Heart right ventricle (tissue), 16 donors: ENCODE measurements at regions not wholly inside any gene's neighbourhood (a gene's known extent, or its start where the extent isn't known, plus 50 kb on each side); places are given as distances from the start of the nearest gene placed in this dataset.
"Not testable (repeated sequence)": the region's sequence is repeated elsewhere in the genome, so short reads cannot be mapped to it uniquely, and the experiment has no call there.

Source experiments
- ATAC-seq, 8 donors: fragments of 200-7000 bp; cut with Tn5 transposase; one replicate each; pipeline ENCODE4 v1.9.1; 2020; ENCODE audit warnings: mild to moderate bottlenecking in 8 of 8, moderate library complexity in 8 of 8, moderate number of reproducible peaks in 1 of 8
- DNase-seq, 2 donors: peaks; one replicate each; pipeline ENCODE4 v3.0.0-alpha.2; 2020
- H3K27ac ChIP-seq, 10 donors: fragments of 200-600 bp; sonication (generic) in 2 of 10; one replicate each; pipeline versions ENCODE4 v1.5.0 to v1.8.0; 2020 to 2022; ENCODE audit warnings: mild to moderate bottlenecking in 3 of 10
- H3K27me3 ChIP-seq, 7 donors: fragments of 200-600 bp; one replicate each; pipeline ENCODE4 v1.8.0; 2021 to 2022; ENCODE audit warnings: mild to moderate bottlenecking in 2 of 7
- H3K36me3 ChIP-seq, 9 donors: fragments of 200-600 bp; sonication (generic) in 1 of 9; one replicate each; pipeline versions ENCODE4 v1.5.0 to v1.8.0; 2020 to 2022; ENCODE audit warnings: mild to moderate bottlenecking in 2 of 9
- H3K4me1 ChIP-seq, 9 donors: fragments of 200-600 bp; sonication (generic) in 1 of 9; one replicate each; pipeline versions ENCODE4 v1.5.0 to v1.8.0; 2020 to 2022; ENCODE audit warnings: mild to moderate bottlenecking in 4 of 9
- H3K4me3 ChIP-seq, 10 donors: fragments of 200-600 bp; sonication (generic) in 2 of 10; one replicate each; pipeline versions ENCODE4 v1.5.0 to v1.8.0; 2020 to 2022; ENCODE audit warnings: mild to moderate bottlenecking in 7 of 10, moderate library complexity in 2 of 10
- H3K9me3 ChIP-seq, 11 donors: fragments of 200-600 bp in 10 of 11; sonication (generic) in 2 of 11; one replicate each; pipeline versions ENCODE4 v1.5.0 to v1.8.0; 2013 to 2022; ENCODE audit warnings: mild to moderate bottlenecking in 2 of 11, control low read depth in 1 of 11, moderate library complexity in 1 of 11
- WGBS, 2 donors: extraction: QIAGEN DNeasy Blood & Tissue Kit; methylation state at CpG; one replicate each; pipeline ENCODE4 v1.1.7; 2013; ENCODE audit warnings: inconsistent platforms in 1 of 2; 5-methylcytosine and 5-hydroxymethylcytosine counted together
- intact Hi-C, 10 donors: fragments of 100-400 bp; cut with DNase I; formaldehyde crosslinking; loops; one replicate each; pipeline versions ENCODE4 v1.11.1 to v1.14.2; 2022
- TF ChIP-seq, protein P1 (sequence below), 9 donors: fragments of 200-600 bp; sonication (generic) in 2 of 9; IDR thresholded peaks; one replicate each; pipeline versions ENCODE4 v1.5.0 to v1.8.0; 2021 to 2022; ENCODE audit warnings: antibody characterized with exemption in 9 of 9, mild to moderate bottlenecking in 5 of 9, moderate library complexity in 1 of 9
- donor health status: Arrhythmogenic right ventricular cardiomyopathy.
- donor health status: ischemic (EF 13 %, LVEDD 7.1; RV severe dilation, severe dysfunction).
- donor health status: healthy with polysubstance abuse.
- donor health status: DM: no; HTN: yes; CAD: no.
- donor health status: DM: no; HTN: no; CAD: no.
- donor health status: ischemic (EF 25% LVEDD 6.9; RV normal size, moderate dysfunction).
- donor health status: ischemic (EF 25% LVEDD 5.7; RV mildly dilated, moderate dysfunction).
- donor health status: healthy.
- donor health status: DM: yes; HTN: yes; CAD: no.
- donor health status: Ischemic cardiomyopathy.
- donor health status: ischemic (EF 35%, LVEDD 5.7; RV mildly dilated, moderate dysfunction).
- donor health status: nonischemic (EF 11% LVEDD 7.7; RV severe dilation, severe dysfunction).
- donor health status: DM: yes; HTN: yes; CAD: no.
- donor health status: PGD.
- donor health status: ischemic (EF 29% LVEDD 5.4; RV normal size, mild dysfunction).
- donor health status: nonischemic (EF 23%, LVEDD 6.1; RV moderate dilation, normal function).

DNA sequence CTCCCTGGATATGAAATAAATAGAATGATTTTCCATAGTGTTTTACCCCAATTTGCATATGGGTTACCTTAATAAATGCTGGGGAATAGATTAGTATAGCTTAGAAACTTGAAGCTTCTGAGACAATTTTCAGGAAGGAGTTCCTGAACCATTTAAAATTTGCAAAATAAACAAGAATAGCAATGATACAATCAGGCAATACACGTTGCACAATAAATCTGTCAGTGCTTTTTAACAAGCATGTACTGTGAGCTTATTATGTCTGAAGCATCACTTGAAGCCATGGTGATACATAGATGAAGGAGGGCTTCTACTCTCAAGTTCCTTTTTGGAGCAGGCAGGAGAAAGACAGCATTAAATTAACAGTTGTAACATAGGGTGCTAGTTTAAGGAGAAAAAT lies 84.2 kb upstream of the WDFY3 start:
- Histone ChIP-seq H3K4me1 (no peaks in the 10 kb centered on the region), H3K27ac (no peak overlapping the region), H3K27me3 (no peaks in the 10 kb centered on the region), H3K36me3 (no peaks in the 10 kb centered on the region), H3K9me3 (peaks cover 0 to 35% (median 0%) of the 10 kb centered on the region in 11 donors), H3K4me3 (no peak overlapping the region)
- WGBS, 2 donors: 44 to 55% methylated on average over 1 of the region's 1 CpG
- TF ChIP-seq, protein P1, sequence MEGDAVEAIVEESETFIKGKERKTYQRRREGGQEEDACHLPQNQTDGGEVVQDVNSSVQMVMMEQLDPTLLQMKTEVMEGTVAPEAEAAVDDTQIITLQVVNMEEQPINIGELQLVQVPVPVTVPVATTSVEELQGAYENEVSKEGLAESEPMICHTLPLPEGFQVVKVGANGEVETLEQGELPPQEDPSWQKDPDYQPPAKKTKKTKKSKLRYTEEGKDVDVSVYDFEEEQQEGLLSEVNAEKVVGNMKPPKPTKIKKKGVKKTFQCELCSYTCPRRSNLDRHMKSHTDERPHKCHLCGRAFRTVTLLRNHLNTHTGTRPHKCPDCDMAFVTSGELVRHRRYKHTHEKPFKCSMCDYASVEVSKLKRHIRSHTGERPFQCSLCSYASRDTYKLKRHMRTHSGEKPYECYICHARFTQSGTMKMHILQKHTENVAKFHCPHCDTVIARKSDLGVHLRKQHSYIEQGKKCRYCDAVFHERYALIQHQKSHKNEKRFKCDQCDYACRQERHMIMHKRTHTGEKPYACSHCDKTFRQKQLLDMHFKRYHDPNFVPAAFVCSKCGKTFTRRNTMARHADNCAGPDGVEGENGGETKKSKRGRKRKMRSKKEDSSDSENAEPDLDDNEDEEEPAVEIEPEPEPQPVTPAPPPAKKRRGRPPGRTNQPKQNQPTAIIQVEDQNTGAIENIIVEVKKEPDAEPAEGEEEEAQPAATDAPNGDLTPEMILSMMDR (IDR thresholded peaks at IDR 0.05): no peak
- DNase-seq (no peak), ATAC-seq (no peak)
- intact Hi-C loops: no loop called here

DNA sequence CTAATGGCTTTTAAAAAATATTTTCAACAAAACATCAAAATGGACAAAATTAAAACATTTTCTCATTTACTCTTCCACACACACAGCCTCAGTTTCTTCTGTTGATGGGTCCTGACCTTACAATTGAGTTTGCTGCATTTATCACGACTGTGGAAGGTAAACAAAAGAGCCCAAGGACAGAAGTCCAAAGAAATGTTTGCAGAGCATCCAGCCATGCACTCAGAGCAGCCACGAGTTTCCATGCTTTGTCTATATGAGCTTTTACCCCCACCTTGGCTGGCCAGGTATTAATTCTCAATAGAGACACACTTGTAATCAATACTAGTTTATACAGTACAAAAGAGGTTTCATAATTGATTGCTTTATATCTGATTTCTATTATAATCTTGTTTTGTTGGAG lies 85.0 kb upstream of the WDFY3 start:
- WGBS, 2 donors: 33 to 34% methylated on average over 2 of the region's 2 CpGs
- H3K9me3 ChIP-seq: peaks cover 0 to 28% (median 0%) of the 10 kb centered on the region in 11 donors
- TF ChIP-seq, protein P1 (IDR thresholded peaks at IDR 0.05): no peak
- no peak for ATAC-seq
- no peak for DNase-seq
- H3K27me3 ChIP-seq: no peaks in the 10 kb centered on the region
- H3K4me1 ChIP-seq: no peaks in the 10 kb centered on the region
- intact Hi-C loops: no loop called here
- H3K36me3 ChIP-seq: no peaks in the 10 kb centered on the region
- no peak overlapping the region for H3K27ac ChIP-seq
- no peak overlapping the region for H3K4me3 ChIP-seq

DNA sequence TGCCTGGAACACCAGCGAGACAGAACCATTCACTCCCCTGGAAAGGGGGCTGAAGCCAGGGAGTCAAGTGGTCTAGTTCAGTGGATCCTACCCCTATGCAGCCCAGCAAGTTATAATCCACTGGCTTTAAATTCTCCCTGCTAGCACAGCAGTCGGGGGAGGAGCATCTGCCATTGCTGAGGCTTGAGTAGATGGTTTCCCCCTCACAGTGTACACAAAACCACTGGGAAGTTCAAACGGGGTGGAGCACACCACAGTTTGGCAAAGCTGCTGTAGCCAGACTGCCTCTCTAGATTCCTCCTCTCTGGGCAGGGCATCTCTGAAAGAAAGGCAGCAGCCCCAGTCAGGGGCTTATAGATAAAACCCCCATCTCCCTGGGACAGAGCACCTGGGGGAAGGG lies 88.4 kb upstream of the WDFY3 start:
- H3K4me3 ChIP-seq, H3K4me1 ChIP-seq, intact Hi-C loops, H3K9me3 ChIP-seq, H3K36me3 ChIP-seq, DNase-seq, H3K27ac ChIP-seq, H3K27me3 ChIP-seq, ATAC-seq: not testable (repeated sequence)
- 75 to 78% methylated on average over 3 of the region's 3 CpGs for WGBS, 2 donors

DNA sequence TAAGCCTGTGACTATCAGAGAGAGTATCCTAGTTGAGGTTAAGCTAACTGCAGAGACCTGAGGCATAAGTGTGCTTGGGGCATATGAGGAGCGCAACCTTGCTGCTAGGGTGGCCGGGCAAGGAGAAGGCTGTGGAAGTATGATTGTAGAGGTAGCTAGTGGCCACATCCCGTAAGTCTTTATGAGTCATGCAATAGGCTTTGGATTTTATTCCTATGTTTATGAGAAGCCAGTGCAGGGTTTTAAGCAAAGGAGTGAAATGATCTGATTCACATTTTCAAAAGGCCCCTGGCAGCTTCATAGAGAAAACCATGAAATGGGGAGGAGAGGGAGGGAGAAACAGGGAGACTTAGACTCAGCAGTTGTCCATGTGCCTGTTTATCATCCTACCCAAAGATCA lies 92.1 kb upstream of the WDFY3 start:
- Histone ChIP-seq H3K4me3 (no peak overlapping the region), H3K9me3 (peaks cover 0 to 3% (median 0%) of the 10 kb centered on the region in 11 donors), H3K36me3 (no peaks in the 10 kb centered on the region), H3K4me1 (no peaks in the 10 kb centered on the region), H3K27ac (no peak overlapping the region), H3K27me3 (peaks cover 0 to 7% (median 0%) of the 10 kb centered on the region in 7 donors)
- no peak for DNase-seq
- TF ChIP-seq, protein P1 (IDR thresholded peaks at IDR 0.05): no peak
- ATAC-seq: no peak
- intact Hi-C loops: no loop called here
- WGBS, 2 donors: 92 to 96% methylated on average over 3 of the region's 3 CpGs

DNA sequence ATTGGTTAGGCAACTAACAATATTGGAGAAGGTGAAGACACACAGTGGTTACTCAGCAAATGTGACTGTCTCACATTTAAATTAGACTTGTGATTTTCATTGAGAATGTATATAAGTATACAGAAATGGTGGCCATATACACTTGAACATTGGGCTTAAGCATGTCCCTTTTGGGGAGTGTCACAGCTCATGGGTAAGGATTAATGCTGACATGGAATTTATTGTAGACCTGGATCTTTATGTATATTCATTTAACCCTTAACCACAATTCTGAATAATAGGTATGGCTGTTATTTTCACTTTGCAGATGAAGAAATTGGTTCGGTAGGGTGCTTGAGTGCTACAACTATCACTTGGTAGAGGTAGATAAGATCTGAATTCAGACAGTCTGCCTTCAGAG lies 95.5 kb upstream of the WDFY3 start:
- H3K9me3 ChIP-seq: no peaks in the 10 kb centered on the region
- no peak overlapping the region for H3K4me3 ChIP-seq
- no peaks in the 10 kb centered on the region for H3K36me3 ChIP-seq
- no peak overlapping the region for H3K27ac ChIP-seq
- peaks cover 0 to 7% (median 0%) of the 10 kb centered on the region in 7 donors for H3K27me3 ChIP-seq
- no peak for ATAC-seq
- no peak for DNase-seq
- 83 to 93% methylated on average over 1 of the region's 1 CpG for WGBS, 2 donors
- TF ChIP-seq, protein P1 (IDR thresholded peaks at IDR 0.05): no peak
- no peaks in the 10 kb centered on the region for H3K4me1 ChIP-seq
- intact Hi-C loops: no loop called here
